ENCODE measurements at regions not wholly inside any gene's neighbourhood (a gene's known extent, or its start where the extent isn't known, plus 50 kb on each side); places are given as distances from the start of the nearest gene placed in this dataset.
"Not testable (repeated sequence)": the region's sequence is repeated elsewhere in the genome, so short reads cannot be mapped to it uniquely, and the experiment has no call there.

DNA sequence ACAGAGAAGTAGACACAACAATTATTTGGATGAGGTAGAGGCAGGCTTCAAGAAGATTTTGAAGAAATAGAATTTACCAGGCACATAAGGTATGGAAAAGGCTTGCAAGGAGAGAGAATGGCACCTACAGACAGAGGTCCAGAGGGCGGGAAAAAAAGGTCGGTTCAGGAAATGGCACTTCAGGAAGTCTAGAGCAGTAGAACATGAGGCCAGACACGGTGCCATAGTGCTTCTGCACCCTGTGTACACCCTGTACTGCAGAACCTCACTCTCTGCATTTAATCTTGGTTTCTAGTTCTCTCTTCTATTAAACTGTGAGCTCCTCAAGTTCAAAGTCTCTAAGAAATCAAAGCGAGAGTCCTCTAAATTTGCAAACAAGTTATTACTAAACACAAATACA, 113.4 kb upstream of the C2CD4B start:
- TF ChIP-seq POLR2A (IDR thresholded peaks at IDR 0.05), result no peak
- TF ChIP-seq, protein P1, sequence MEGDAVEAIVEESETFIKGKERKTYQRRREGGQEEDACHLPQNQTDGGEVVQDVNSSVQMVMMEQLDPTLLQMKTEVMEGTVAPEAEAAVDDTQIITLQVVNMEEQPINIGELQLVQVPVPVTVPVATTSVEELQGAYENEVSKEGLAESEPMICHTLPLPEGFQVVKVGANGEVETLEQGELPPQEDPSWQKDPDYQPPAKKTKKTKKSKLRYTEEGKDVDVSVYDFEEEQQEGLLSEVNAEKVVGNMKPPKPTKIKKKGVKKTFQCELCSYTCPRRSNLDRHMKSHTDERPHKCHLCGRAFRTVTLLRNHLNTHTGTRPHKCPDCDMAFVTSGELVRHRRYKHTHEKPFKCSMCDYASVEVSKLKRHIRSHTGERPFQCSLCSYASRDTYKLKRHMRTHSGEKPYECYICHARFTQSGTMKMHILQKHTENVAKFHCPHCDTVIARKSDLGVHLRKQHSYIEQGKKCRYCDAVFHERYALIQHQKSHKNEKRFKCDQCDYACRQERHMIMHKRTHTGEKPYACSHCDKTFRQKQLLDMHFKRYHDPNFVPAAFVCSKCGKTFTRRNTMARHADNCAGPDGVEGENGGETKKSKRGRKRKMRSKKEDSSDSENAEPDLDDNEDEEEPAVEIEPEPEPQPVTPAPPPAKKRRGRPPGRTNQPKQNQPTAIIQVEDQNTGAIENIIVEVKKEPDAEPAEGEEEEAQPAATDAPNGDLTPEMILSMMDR (IDR thresholded peaks at IDR 0.05), result no peak
- no peaks in the 10 kb centered on the region for H3K4me1 ChIP-seq
- H3K9me3 ChIP-seq, result no peaks in the 10 kb centered on the region
- ATAC-seq, result no peak
- H3K27me3 ChIP-seq, result no peaks in the 10 kb centered on the region
- no peak overlapping the region for H3K4me3 ChIP-seq
- 77 to 87% (median 84%) methylated on average over 4 of the region's 4 CpGs for WGBS, 4 donors
- no peak for DNase-seq
- H3K36me3 ChIP-seq, result no peaks in the 10 kb centered on the region
- intact Hi-C loops (cut with DNase I), result no loop called here
- H3K27ac ChIP-seq, result no peak overlapping the region

DNA sequence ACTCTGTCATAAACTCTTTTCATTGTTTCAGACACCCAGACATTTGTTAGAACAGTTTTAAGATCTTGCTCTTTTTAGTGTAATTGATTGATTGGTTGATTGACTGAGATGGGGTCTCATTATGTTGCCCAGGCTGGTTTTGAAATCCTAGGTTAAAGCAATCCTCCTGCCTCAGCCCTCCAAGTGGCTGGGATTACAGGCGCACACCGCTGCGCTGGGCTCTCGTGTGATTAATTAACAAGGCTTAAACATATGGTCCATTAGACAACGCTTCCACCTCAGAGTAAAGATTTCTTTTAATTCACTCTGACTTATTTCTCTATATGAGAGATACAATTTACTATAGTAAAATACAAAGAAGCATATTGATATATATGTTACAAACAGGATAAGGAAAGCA, 114.0 kb upstream of the C2CD4B start:
- no peak overlapping the region for H3K27ac ChIP-seq
- intact Hi-C loops (cut with DNase I), result no loop called here
- no peak for DNase-seq
- H3K4me1 ChIP-seq, result no peaks in the 10 kb centered on the region
- TF ChIP-seq POLR2A (IDR thresholded peaks at IDR 0.05), result no peak
- TF ChIP-seq, protein P1 (IDR thresholded peaks at IDR 0.05), result no peak
- H3K27me3 ChIP-seq, result no peaks in the 10 kb centered on the region
- no peak for ATAC-seq
- no peaks in the 10 kb centered on the region for H3K36me3 ChIP-seq
- WGBS, 4 donors, result 95 to 98% (median 96%) methylated on average over 5 of the region's 5 CpGs
- H3K4me3 ChIP-seq, result no peak overlapping the region
- H3K9me3 ChIP-seq, result no peaks in the 10 kb centered on the region

DNA sequence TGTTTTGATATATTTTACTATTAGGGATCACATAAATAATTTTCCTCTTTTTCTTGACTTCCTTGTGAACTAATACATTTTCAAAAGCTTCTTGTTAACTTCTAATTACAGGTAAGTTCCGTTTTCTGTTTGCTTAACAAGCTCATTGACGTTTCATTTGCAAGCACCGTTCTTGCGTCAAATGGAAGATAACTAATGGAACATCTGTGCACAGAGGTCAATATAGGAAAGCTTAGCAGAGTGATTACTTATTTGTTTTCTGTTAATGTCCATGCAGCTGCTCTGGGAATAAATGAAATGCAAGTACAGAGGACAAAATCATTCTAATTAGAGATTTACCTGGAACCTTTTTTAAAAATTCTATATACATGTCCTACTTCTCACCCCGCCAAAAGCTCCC, 115.5 kb upstream of the C2CD4B start:
- H3K9me3 ChIP-seq, result no peaks in the 10 kb centered on the region
- no peak for DNase-seq
- H3K4me3 ChIP-seq, result no peak overlapping the region
- H3K27ac ChIP-seq, result no peak overlapping the region
- peaks cover 0 to 7% (median 0%) of the 10 kb centered on the region in 9 donors for H3K27me3 ChIP-seq
- ATAC-seq, result no peak
- H3K36me3 ChIP-seq, result no peaks in the 10 kb centered on the region
- no peaks in the 10 kb centered on the region for H3K4me1 ChIP-seq
- intact Hi-C loops (cut with DNase I), result no loop called here
- 87 to 89% (median 87%) methylated on average over 5 of the region's 5 CpGs for WGBS, 4 donors
- TF ChIP-seq POLR2A (IDR thresholded peaks at IDR 0.05), result no peak
- TF ChIP-seq, protein P1 (IDR thresholded peaks at IDR 0.05), result no peak

DNA sequence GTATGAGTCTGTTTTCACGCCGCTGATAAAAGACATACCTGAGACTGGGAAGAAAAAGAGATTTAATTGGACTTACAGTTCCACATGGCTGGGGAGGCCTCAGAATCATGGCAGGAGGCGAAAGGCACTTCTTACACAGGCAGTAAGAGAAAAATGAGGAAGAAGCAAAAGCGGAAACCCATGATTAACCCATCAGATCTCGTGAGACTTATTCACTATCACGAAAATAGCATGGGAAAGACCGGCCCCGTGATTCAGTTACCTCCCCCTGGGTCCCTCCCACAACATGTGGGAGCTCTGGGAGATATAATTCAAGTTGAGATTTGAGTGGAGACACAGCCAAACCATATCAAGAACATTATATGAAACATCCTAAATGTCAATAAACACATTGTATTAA, 116.7 kb upstream of the C2CD4B start:
- H3K9me3 ChIP-seq; intact Hi-C loops (cut with DNase I); DNase-seq; H3K36me3 ChIP-seq; H3K4me3 ChIP-seq; H3K4me1 ChIP-seq; H3K27ac ChIP-seq; ATAC-seq: not testable (repeated sequence)
- peaks cover 0 to 14% (median 3%) of the 10 kb centered on the region in 9 donors for H3K27me3 ChIP-seq
- 79 to 82% (median 80%) methylated on average over 8 of the region's 8 CpGs for WGBS, 4 donors

DNA sequence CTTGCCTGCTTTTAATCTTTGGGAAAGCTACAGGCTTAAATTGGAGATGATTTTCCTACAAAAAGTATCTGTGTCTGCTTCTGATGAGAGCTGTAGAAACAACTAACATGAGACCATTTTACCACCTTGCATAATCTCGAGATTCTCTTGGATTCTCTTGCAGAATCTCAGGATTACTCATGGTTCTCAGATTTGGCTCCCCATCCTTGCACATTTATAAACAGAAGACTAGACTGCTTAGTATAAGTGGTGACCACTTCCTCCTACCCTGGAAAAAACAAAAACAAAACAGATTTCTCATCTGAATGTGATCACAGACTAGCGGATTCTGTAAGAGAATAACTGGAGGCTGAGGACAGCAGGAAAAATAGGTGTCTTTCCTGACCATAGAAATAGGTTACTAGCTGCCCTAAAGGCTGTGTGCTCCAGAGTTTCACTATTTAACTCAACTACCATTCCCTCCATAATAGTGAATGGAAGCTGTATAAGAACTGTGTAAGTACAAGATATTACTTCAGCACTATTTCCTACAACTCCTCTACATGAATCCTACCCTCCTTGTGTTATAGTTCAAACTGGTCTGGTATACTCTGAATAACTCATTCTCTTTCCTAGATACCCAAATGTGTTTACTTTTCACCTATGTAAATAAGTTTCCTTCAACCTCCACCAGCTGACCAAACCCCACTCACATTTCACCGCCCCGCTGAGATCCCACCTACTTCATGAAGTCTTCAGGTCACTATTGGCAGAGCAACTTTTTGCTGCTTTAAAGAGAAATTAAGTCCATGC, 122.2 kb upstream of the C2CD4B start:
- 81 to 89% (median 87%) methylated on average over 4 of the region's 4 CpGs for WGBS, 4 donors
- intact Hi-C loops (cut with DNase I), result no loop called here

More for the DNA sequence above, 122.2 kb upstream of the C2CD4B start:
- H3K36me3 ChIP-seq, result no peaks in the 10 kb centered on the region
- H3K27ac ChIP-seq, result no peak overlapping the region
- no peaks in the 10 kb centered on the region for H3K9me3 ChIP-seq
- no peaks in the 10 kb centered on the region for H3K4me1 ChIP-seq
- TF ChIP-seq POLR2A (IDR thresholded peaks at IDR 0.05), result no peak
- TF ChIP-seq, protein P1 (IDR thresholded peaks at IDR 0.05), result no peak
- DNase-seq (no peak), ATAC-seq (no peak)
- peaks cover 0 to 36% (median 7%) of the 10 kb centered on the region in 9 donors for H3K27me3 ChIP-seq
- no peak overlapping the region for H3K4me3 ChIP-seq

All from heart left ventricle (tissue), 16 donors.